Stomach (tissue), 4 donors: ENCODE measurements at regions not wholly inside any gene's neighbourhood (a gene's known extent, or its start where the extent isn't known, plus 50 kb on each side); places are given as distances from the start of the nearest gene placed in this dataset.

Experiments
- EP300 ChIP-seq: sonication (generic); formaldehyde crosslinking; IDR thresholded peaks from one replicate; pipeline ENCODE4 v1.6.1; 2017; ENCODE audit warnings: antibody characterized with exemption
- POLR2A ChIP-seq, 4 donors: fragments of 450-650 bp; IDR thresholded peaks; one replicate each; pipeline ENCODE4 v1.6.1; 2016; ENCODE audit warnings: antibody characterized with exemption in 4 of 4, control low read depth in 2 of 4, mild to moderate bottlenecking in 1 of 4, moderate library complexity in 1 of 4
- POLR2AphosphoS5 ChIP-seq, 3 donors: sonication (generic); formaldehyde crosslinking; IDR thresholded peaks; one replicate each; pipeline ENCODE4 v1.6.1; 2016; ENCODE audit warnings: antibody characterized with exemption in 3 of 3
- TF ChIP-seq, protein P1 (sequence below), 7 experiments: fragments of 450-650 bp in 4 of 7; fragments of 200-600 bp in 3 of 7; sonication (generic) in 3 of 7; IDR thresholded peaks; one replicate each; pipeline ENCODE4 v1.5.1; 2016 to 2019; ENCODE audit warnings: antibody characterized with exemption in 7 of 7, control low read depth in 2 of 7, mild to moderate bottlenecking in 1 of 7

DNA sequence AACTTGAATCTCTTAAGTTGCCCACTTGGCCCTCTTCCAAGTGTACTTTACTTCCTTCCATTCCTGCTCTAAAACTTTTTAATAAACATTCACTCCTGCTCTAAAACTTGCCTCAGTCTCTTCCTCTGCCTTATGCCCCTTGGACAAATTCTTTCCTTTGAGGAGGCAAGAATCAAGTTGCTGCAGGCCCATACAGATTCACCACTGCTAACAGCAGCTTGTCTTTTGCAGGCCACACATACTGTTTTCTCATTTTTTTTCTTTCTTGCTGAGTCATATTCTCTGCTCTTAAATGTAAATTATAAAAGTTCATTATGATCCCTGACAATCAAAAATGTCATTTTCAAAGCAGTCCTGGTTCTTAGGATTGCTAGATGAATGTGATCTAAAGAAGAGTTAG is 1820.8 kb upstream of the FLRT2 start:
- TF ChIP-seq, protein P1, sequence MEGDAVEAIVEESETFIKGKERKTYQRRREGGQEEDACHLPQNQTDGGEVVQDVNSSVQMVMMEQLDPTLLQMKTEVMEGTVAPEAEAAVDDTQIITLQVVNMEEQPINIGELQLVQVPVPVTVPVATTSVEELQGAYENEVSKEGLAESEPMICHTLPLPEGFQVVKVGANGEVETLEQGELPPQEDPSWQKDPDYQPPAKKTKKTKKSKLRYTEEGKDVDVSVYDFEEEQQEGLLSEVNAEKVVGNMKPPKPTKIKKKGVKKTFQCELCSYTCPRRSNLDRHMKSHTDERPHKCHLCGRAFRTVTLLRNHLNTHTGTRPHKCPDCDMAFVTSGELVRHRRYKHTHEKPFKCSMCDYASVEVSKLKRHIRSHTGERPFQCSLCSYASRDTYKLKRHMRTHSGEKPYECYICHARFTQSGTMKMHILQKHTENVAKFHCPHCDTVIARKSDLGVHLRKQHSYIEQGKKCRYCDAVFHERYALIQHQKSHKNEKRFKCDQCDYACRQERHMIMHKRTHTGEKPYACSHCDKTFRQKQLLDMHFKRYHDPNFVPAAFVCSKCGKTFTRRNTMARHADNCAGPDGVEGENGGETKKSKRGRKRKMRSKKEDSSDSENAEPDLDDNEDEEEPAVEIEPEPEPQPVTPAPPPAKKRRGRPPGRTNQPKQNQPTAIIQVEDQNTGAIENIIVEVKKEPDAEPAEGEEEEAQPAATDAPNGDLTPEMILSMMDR (IDR thresholded peaks at IDR 0.05), result no peak
- no peak for TF ChIP-seq POLR2A (IDR thresholded peaks at IDR 0.05)
- TF ChIP-seq EP300, result no peak
- TF ChIP-seq POLR2AphosphoS5 (IDR thresholded peaks at IDR 0.05), result no peak
